GM23338 (cell line): ENCODE measurements at regions not wholly inside any gene's neighbourhood (a gene's known extent, or its start where the extent isn't known, plus 50 kb on each side); places are given as distances from the start of the nearest gene placed in this dataset.
A peak's percentile ranks its signal among the peaks of the same experiment; 100 is the strongest.

Experiments
- ATAC-seq: fragments of 200-7000 bp; cut with Tn5 transposase; 3 replicates; pipeline ENCODE4 v1.9.1; 2020
- DNase-seq: peaks from one replicate; pipeline ENCODE4 v3.0.0-alpha.2; 2015; ENCODE audit warnings: low spot score
- H2AFZ ChIP-seq: fragments of 200-600 bp; sonication (generic); 2 replicates; pipeline ENCODE4 v1.8.0; 2016; ENCODE audit warnings: antibody characterized with exemption, mild to moderate bottlenecking, moderate library complexity
- H3F3A ChIP-seq: fragments of 200-600 bp; sonication (generic); replicated peaks from 2 replicates; pipeline ENCODE4 v1.8.0; 2017; ENCODE audit warnings: antibody characterized with exemption, mixed run types, low read depth
- H3K27ac ChIP-seq: fragments of 200-600 bp; sonication (generic); 2 replicates; pipeline ENCODE4 v1.6.1; 2016; ENCODE audit warnings: low read depth
- H3K27me3 ChIP-seq: fragments of 200-600 bp; sonication (generic); 2 replicates; pipeline ENCODE4 v1.8.0; 2016; ENCODE audit warnings: mild to moderate bottlenecking, mixed run types, moderate library complexity; ENCODE audit not compliant: insufficient read depth
- H3K36me3 ChIP-seq: fragments of 200-600 bp; sonication (generic); 2 replicates; pipeline ENCODE4 v1.8.0; 2016; ENCODE audit warnings: mild to moderate bottlenecking; ENCODE audit not compliant: insufficient read depth
- H3K4me1 ChIP-seq: fragments of 200-600 bp; sonication (generic); 2 replicates; pipeline ENCODE4 v1.8.0; 2016; ENCODE audit warnings: mild to moderate bottlenecking, moderate library complexity; ENCODE audit not compliant: insufficient read depth
- H3K4me2 ChIP-seq: fragments of 200-600 bp; sonication (generic); 2 replicates; pipeline ENCODE4 v1.7.1; 2017; ENCODE audit warnings: mixed run types
- H3K4me3 ChIP-seq: fragments of 200-600 bp; sonication (generic); 2 replicates; pipeline ENCODE4 v1.6.1; 2016; ENCODE audit warnings: mixed run types
- H3K79me2 ChIP-seq: fragments of 200-600 bp; sonication (generic); replicated peaks from 2 replicates; pipeline ENCODE4 v1.8.0; 2017; ENCODE audit warnings: mild to moderate bottlenecking; ENCODE audit not compliant: insufficient read depth
- H3K9me2 ChIP-seq: fragments of 200-600 bp; sonication (generic); 2 replicates; pipeline ENCODE4 v1.8.0; 2017; ENCODE audit not compliant: insufficient read depth
- H4K20me1 ChIP-seq: fragments of 200-600 bp; sonication (generic); replicated peaks from 2 replicates; pipeline ENCODE4 v1.8.0; 2017; ENCODE audit warnings: mild to moderate bottlenecking; ENCODE audit not compliant: insufficient read depth
- H3K27ac Mint-ChIP-seq: 2 replicates; pipeline ENCODE4 v1.8.0; 2020; ENCODE audit warnings: inconsistent platforms, mild to moderate bottlenecking, moderate library complexity, mixed read lengths
- H3K27me3 Mint-ChIP-seq: 3 replicates; pipeline ENCODE4 v1.8.0; 2022; ENCODE audit warnings: low read depth, mild to moderate bottlenecking, moderate library complexity, mixed read lengths, inconsistent platforms; ENCODE audit not compliant: insufficient read depth, poor library complexity
- H3K36me3 Mint-ChIP-seq: 3 replicates; pipeline ENCODE4 v1.8.0; 2021; ENCODE audit warnings: low read depth, mild to moderate bottlenecking, inconsistent platforms, moderate library complexity, mixed read lengths
- H3K4me1 Mint-ChIP-seq: 3 replicates; pipeline ENCODE4 v1.8.0; 2020; ENCODE audit warnings: mild to moderate bottlenecking, inconsistent platforms, mixed read lengths
- H3K4me3 Mint-ChIP-seq: 3 replicates; pipeline ENCODE4 v1.8.0; 2021; ENCODE audit warnings: moderate library complexity, mild to moderate bottlenecking, inconsistent platforms, mixed read lengths
- H3K9me3 Mint-ChIP-seq: 3 replicates; pipeline ENCODE4 v1.8.0; 2020; ENCODE audit warnings: moderate library complexity, mild to moderate bottlenecking, inconsistent platforms, mixed read lengths
- CREB1 ChIP-seq: fragments of 250-450 bp; sonication (Bioruptor Pico); IDR thresholded peaks from 2 replicates; pipeline ENCODE4 v1.5.0; 2020; ENCODE audit warnings: low read depth, mild to moderate bottlenecking, moderate library complexity
- EZH2 ChIP-seq: fragments of 200-600 bp; sonication (generic); IDR thresholded peaks from one replicate; pipeline ENCODE4 v1.8.0; 2017; ENCODE audit warnings: antibody characterized with exemption, mild to moderate bottlenecking, low read depth; ENCODE audit not compliant: unreplicated experiment
- EZH2phosphoT487 ChIP-seq: fragments of 200-600 bp; sonication (generic); IDR thresholded peaks from one replicate; pipeline ENCODE4 v1.8.1; 2018; ENCODE audit warnings: antibody characterized with exemption; ENCODE audit not compliant: unreplicated experiment
- JUNB ChIP-seq: IDR thresholded peaks from one replicate; pipeline ENCODE4 v1.6.1; 2016; ENCODE audit warnings: antibody characterized with exemption; ENCODE audit not compliant: unreplicated experiment
- NANOG ChIP-seq: IDR thresholded peaks from 2 replicates; pipeline ENCODE4 v1.6.1; 2016; ENCODE audit warnings: antibody characterized with exemption, borderline replicate concordance
- STAT1 ChIP-seq: IDR thresholded peaks from one replicate; pipeline ENCODE4 v1.6.1; 2016; ENCODE audit warnings: antibody characterized with exemption; ENCODE audit not compliant: unreplicated experiment
- ZNF114 ChIP-seq: fragments of 250-450 bp; sonication (Bioruptor Pico); IDR thresholded peaks from 2 replicates; pipeline ENCODE4 v1.5.0; 2020; ENCODE audit warnings: mild to moderate bottlenecking, moderate library complexity
- ZNF331 ChIP-seq: fragments of 250-450 bp; sonication (Bioruptor Pico); IDR thresholded peaks from 2 replicates; pipeline ENCODE4 v1.5.0; 2020; ENCODE audit warnings: low read depth, mild to moderate bottlenecking, moderate library complexity
- TF ChIP-seq, protein P1 (sequence below), 2 experiments: fragments of 200-600 bp in 1 of 2; sonication (generic) in 1 of 2; conservative IDR thresholded peaks; 2 replicates each; pipeline versions ENCODE4 v1.5.1 to v1.6.1; 2016 to 2017; ENCODE audit warnings: antibody characterized with exemption in 2 of 2, low read depth in 2 of 2, mild to moderate bottlenecking in 2 of 2, moderate library complexity in 1 of 2
- TF ChIP-seq, protein P2 (sequence below): IDR thresholded peaks from 2 replicates; pipeline ENCODE4 v1.6.1; 2016; ENCODE audit warnings: antibody characterized with exemption
- TF ChIP-seq, protein P3 (sequence below): IDR thresholded peaks from one replicate; pipeline ENCODE4 v1.6.1; 2018; ENCODE audit warnings: antibody characterized with exemption; ENCODE audit not compliant: unreplicated experiment

DNA sequence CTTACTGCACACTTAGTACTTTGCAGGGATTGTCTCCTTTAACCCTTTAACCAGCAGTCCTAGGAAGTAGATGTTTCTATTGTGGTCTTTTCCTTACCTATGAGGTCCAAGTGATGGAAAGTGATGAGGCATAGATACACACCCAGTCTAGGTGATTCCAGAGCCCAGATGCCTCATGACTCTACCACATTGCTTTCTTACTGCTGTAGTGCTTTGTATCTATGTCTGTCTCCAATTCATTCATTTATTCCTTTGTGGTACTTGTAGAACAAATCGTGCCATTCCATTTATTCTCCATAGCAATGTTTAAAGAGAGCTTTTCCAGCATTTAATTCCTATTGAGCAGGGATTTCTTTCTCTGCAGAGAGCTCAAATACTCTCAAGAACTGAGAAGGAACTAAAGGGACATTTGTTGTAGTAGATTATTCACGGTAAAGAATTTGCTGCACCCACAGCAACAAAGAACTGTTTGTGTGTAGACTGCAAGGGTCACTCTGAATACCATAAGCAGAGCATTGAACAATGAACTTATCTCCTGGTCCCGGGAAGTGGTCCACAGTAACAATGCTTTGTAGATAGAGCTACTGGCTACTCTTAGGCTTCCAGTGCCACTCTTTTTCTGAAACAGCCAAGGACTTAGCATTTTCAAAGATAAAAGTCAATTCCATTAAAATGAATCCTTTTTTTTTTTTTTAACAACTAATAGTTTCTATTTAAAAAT is 337.0 kb downstream of the PTEN start:
- Mint-ChIP-seq H3K9me3 (no peaks in the 10 kb centered on the region), H3K4me3 (no peak overlapping the region)

More for the DNA sequence above, 337.0 kb downstream of the PTEN start:
- no peak overlapping the region for H3K27ac Mint-ChIP-seq
- no peaks in the 10 kb centered on the region for H3K27me3 Mint-ChIP-seq
- Histone ChIP-seq H3K79me2 (no peaks in the 10 kb centered on the region), H2AFZ (0 out of 2 replicates have a peak overlapping the region, but pooled peaks have one; percentile 56), H3K4me2 (no peak overlapping the region), H3F3A (no peaks in the 10 kb centered on the region), H3K4me3 (no peak overlapping the region), H4K20me1 (no peaks in the 10 kb centered on the region), H3K4me1 (no peaks in the 10 kb centered on the region), H3K27ac (no peak overlapping the region), H3K27me3 (no peaks in the 10 kb centered on the region), H3K36me3 (no peaks in the 10 kb centered on the region), H3K9me2 (peaks cover 19% of the 10 kb centered on the region; the same call in 1 of the 2 replicates)
- TF ChIP-seq NANOG (no peak), STAT1 (no peak), JUNB (no peak), ZNF331 (CRISPR knock-in tag) (no peak), EZH2phosphoT487 (no peak), CREB1 (CRISPR knock-in tag) (no peak), EZH2 (no peak), ZNF114 (CRISPR knock-in tag) (no peak)
- TF ChIP-seq, protein P1, sequence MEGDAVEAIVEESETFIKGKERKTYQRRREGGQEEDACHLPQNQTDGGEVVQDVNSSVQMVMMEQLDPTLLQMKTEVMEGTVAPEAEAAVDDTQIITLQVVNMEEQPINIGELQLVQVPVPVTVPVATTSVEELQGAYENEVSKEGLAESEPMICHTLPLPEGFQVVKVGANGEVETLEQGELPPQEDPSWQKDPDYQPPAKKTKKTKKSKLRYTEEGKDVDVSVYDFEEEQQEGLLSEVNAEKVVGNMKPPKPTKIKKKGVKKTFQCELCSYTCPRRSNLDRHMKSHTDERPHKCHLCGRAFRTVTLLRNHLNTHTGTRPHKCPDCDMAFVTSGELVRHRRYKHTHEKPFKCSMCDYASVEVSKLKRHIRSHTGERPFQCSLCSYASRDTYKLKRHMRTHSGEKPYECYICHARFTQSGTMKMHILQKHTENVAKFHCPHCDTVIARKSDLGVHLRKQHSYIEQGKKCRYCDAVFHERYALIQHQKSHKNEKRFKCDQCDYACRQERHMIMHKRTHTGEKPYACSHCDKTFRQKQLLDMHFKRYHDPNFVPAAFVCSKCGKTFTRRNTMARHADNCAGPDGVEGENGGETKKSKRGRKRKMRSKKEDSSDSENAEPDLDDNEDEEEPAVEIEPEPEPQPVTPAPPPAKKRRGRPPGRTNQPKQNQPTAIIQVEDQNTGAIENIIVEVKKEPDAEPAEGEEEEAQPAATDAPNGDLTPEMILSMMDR (conservative IDR thresholded peaks at IDR 0.05; ENCODE audit: low read depth in 2 of 2) = no peak
- TF ChIP-seq, protein P2, sequence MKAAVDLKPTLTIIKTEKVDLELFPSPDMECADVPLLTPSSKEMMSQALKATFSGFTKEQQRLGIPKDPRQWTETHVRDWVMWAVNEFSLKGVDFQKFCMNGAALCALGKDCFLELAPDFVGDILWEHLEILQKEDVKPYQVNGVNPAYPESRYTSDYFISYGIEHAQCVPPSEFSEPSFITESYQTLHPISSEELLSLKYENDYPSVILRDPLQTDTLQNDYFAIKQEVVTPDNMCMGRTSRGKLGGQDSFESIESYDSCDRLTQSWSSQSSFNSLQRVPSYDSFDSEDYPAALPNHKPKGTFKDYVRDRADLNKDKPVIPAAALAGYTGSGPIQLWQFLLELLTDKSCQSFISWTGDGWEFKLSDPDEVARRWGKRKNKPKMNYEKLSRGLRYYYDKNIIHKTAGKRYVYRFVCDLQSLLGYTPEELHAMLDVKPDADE = no peak
- TF ChIP-seq, protein P3, sequence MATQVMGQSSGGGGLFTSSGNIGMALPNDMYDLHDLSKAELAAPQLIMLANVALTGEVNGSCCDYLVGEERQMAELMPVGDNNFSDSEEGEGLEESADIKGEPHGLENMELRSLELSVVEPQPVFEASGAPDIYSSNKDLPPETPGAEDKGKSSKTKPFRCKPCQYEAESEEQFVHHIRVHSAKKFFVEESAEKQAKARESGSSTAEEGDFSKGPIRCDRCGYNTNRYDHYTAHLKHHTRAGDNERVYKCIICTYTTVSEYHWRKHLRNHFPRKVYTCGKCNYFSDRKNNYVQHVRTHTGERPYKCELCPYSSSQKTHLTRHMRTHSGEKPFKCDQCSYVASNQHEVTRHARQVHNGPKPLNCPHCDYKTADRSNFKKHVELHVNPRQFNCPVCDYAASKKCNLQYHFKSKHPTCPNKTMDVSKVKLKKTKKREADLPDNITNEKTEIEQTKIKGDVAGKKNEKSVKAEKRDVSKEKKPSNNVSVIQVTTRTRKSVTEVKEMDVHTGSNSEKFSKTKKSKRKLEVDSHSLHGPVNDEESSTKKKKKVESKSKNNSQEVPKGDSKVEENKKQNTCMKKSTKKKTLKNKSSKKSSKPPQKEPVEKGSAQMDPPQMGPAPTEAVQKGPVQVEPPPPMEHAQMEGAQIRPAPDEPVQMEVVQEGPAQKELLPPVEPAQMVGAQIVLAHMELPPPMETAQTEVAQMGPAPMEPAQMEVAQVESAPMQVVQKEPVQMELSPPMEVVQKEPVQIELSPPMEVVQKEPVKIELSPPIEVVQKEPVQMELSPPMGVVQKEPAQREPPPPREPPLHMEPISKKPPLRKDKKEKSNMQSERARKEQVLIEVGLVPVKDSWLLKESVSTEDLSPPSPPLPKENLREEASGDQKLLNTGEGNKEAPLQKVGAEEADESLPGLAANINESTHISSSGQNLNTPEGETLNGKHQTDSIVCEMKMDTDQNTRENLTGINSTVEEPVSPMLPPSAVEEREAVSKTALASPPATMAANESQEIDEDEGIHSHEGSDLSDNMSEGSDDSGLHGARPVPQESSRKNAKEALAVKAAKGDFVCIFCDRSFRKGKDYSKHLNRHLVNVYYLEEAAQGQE = no peak
- H3K36me3 Mint-ChIP-seq = no peaks in the 10 kb centered on the region
- peaks cover 3% of the 10 kb centered on the region; the same call in 1 of the 3 replicates for H3K4me1 Mint-ChIP-seq
- ATAC-seq = no peak
- DNase-seq = no peak
